ENCODE measurements at regions not wholly inside any gene's neighbourhood (a gene's known extent, or its start where the extent isn't known, plus 50 kb on each side); places are given as distances from the start of the nearest gene placed in this dataset.

DNA sequence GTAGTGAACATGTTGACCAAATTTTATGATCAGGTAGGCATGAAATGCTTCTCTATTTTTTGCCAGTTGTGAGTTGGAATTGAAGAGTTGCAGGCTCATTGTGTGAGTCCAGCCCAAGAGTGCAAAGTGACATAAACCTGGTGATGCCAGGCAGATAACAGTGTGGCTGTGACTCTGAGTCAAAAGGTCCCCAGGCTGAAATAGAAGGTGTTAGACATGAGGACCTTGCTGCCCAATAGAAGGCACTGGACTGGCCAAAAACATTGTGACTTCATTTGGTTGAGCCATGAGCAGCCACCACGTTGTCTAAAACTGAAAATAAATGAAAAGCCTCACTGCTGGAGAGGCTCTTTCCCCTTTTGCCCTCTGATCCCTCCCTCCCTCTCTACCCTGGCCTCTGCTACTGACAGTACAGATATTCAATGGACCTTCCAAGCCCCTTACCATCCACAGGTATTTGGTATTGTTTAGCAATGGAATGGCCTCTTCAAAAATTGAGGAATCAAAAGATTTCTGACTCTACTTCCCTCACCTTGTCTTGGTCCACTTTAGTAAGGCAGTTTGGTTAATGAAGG, 67.8 kb upstream of the ABCD3 start:
- no peak for TF ChIP-seq EZH2 (IDR thresholded peaks at IDR 0.05; ENCODE audit: low read length)
- TF ChIP-seq, protein P1, sequence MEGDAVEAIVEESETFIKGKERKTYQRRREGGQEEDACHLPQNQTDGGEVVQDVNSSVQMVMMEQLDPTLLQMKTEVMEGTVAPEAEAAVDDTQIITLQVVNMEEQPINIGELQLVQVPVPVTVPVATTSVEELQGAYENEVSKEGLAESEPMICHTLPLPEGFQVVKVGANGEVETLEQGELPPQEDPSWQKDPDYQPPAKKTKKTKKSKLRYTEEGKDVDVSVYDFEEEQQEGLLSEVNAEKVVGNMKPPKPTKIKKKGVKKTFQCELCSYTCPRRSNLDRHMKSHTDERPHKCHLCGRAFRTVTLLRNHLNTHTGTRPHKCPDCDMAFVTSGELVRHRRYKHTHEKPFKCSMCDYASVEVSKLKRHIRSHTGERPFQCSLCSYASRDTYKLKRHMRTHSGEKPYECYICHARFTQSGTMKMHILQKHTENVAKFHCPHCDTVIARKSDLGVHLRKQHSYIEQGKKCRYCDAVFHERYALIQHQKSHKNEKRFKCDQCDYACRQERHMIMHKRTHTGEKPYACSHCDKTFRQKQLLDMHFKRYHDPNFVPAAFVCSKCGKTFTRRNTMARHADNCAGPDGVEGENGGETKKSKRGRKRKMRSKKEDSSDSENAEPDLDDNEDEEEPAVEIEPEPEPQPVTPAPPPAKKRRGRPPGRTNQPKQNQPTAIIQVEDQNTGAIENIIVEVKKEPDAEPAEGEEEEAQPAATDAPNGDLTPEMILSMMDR (optimal IDR thresholded peaks at IDR 0.05 in 1 of 3, IDR thresholded peaks at IDR 0.05 in 1 of 3, conservative IDR thresholded peaks at IDR 0.05 in 1 of 3; ENCODE audit: extremely low read depth in 1 of 3, insufficient read depth in 2 of 3, low read length in 3 of 3), result no peak

All from keratinocyte (primary cell).